NCI-H187 treated with DMSO at 0.1 percent for 48 hours (cell line): ENCODE measurements at regions not wholly inside any gene's neighbourhood (a gene's known extent, or its start where the extent isn't known, plus 50 kb on each side); places are given as distances from the start of the nearest gene placed in this dataset.
"Not testable (repeated sequence)": the region's sequence is repeated elsewhere in the genome, so short reads cannot be mapped to it uniquely, and the experiment has no call there.

ENCODE experiments used
- DNase-seq: peaks from one replicate; lab custom pipeline; 2025; lab: John Stamatoyannopoulos, UW

GRCh38 chr12:105888696-105889095 is 250.1 kb downstream of the NUAK1 start:
- no peak for DNase-seq

- no peak for DNase-seq
Observed at GRCh38 chr12:105892362-105892910, 246.3 kb downstream of the NUAK1 start.

DNA sequence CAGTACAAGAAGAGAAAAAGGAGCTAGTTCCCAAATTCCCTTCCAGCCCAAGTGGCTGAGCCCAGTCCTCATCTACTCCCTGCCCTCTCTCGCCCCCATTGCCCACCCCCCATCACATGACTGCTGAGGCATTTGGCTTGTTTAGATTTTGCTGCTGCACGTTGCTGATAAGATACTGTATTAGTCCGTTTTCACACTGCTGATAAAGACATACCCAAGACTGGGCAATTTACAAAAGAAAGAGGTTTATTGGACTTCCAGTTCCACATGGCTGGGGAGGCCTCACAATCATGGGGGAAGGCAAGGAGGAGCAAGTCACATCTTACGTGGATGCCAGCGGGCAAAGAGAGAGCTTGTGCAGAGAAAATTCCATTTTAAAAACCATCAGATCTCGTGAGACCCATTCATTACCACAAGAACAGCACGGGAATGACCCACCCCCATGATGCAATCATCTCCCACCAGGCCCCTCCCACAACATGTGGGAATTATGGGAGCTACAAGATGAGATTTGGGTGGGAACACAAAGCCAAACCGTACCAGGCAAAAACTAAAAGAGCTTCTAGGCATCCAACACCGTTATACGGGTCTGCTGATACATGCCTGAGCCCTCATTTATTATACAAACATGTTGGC is 243.4 kb downstream of the NUAK1 start:
- DNase-seq: not testable (repeated sequence)

DNA sequence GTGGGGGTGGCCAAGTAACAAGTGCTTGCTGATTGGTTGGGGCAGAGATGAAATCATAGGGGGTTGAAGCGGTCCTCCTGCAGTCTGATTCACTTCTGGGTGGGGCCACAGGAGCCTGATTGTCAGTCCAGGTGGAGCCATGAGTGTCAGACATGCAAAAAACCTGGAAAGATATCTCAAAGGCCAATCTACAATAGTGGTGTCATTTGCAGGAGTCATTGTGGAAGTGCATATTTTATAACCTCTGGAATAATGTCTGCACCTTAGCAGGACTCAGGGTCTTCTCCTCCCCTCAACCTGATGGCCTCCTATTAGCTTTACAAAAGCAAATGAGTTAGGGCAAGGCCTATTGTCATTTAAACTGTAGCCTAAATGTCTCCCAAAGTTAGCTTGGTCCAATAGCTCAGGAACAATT is 241.4 kb downstream of the NUAK1 start:
- DNase-seq: no peak

GRCh38 chr12:105898271-105898670 is 240.5 kb downstream of the NUAK1 start:
- not testable (repeated sequence) for DNase-seq

GRCh38 chr12:105899589-105899988 is 239.2 kb downstream of the NUAK1 start:
- no peak for DNase-seq

- DNase-seq: no peak
Observed at GRCh38 chr12:105906561-105906960, 232.2 kb downstream of the NUAK1 start.

- DNase-seq: no peak
Observed at GRCh38 chr12:105907982-105908381, 230.8 kb downstream of the NUAK1 start.

DNA sequence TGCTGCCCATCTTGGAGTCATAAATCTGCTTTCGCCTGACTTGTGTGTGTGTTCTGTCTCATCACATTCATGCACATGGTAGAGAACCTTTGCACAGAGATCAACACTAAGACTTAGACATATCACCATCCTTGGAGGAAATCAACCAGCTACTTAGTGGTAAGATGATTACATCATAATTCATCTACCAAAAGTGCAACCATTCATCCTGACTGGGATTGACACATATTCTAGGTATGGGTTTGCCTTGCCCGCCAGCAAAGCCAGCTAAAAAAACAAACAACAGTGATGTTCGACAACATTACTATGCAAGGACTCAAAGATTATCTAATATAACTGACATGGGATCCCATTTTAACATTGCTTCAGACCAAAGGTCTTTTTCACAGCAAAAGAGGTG is 228.7 kb downstream of the NUAK1 start:
- no peak for DNase-seq

DNA sequence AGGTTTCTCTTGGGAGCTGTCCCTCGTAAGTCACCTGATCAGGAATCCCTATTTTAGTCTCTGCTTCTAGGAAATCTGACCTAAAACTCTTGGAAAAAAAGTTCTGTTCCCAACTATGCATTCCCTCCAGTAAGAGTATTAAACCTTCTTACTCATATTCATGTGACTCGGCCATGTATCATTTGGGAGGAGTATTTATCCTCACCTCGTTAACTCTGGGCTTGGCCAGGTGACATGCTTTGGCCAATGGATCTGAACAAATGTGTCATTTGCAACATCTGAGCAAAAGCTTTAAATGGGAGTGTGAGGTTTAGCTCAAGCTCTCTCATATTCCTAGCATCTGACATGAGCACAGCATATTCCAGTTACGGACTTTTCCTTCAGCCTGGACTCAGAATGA is 226.8 kb downstream of the NUAK1 start:
- DNase-seq: no peak

DNA sequence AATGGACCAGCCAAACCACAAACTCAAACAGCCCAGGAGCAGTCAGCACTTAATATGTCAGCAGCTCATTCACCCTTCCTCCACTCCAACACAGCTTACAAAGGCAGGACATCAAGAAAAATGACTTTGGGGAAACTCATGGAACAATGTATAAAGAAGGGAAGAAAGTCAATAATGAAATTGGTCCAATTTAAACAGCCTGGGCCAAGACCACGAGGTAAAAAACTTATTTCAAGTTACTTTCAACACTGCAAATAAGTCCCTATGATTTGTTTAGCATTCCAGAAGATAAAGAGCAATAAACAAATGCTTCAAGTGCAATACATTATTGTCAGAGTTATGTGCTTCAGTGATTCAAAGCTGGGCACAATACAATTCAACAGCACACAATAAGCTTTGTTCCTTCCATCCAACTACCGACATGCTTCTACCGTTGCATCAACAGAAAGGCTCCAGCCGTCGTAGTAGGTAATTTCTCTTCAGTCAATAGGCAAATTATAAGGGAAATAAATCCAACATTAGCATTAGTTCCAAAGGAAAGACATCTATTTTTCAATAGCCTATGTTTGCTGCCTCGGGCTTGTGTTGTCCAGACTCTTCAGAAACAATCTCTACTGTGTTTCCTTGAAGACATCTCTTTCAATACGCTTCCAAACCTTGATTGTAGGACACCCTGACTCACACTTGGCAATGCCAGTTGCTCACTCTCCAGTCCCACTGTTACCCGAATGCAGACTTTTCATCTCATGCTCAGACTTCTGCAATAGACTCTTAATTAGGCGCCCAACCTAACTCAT is 225.7 kb downstream of the NUAK1 start:
- no peak for DNase-seq

GRCh38 chr12:105915997-105916759 is 222.6 kb downstream of the NUAK1 start:
- no peak for DNase-seq

- DNase-seq: no peak
Observed at GRCh38 chr12:105916760-105917039, 222.1 kb downstream of the NUAK1 start.

DNA sequence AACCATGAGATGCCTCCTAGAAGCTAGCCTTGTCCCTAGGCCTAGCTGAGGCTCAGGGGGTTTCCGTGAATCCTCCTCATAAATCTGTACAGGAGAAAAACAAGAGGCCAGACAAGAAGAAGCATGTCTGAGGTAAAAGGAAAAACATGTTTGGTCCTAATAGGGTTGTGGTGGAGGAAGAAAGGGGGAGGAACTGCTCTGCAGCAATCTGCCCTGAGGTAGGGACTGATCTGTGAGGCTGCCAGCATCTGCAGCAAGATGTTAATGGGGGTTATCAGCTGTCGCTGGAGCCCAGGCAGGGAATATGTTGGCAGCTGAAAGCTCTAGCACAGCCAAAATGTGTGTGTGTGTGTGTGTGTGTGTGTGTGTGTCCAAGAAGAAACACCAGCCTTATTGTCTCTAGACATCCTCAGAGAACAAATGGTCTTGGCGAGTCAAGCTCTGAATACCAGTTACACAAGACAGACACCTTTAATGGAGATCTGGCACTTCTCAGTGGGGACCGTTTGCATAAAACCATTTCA is 218.5 kb downstream of the NUAK1 start:
- no peak for DNase-seq

DNA sequence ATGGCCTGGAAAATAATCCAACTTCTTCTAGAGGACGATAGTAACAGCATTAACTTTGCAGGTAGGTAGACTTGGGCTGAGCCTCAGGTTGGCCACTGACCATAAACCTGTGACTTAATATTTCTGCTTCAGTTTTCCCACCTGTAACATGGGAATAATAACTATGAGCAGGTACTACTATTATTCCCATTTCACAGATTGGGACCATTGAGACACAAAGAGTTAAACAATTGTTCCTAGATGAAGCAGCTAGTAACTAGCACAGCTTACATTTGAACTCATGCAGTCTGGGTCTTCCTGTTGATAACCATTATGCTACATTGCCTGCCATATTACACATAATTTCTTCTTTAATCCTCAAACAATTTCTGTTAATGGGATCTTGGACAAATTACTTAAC is 217.7 kb downstream of the NUAK1 start:
- DNase-seq: no peak

- DNase-seq: no peak
Observed at GRCh38 chr12:105921872-105922669, 216.7 kb downstream of the NUAK1 start.

- no peak for DNase-seq
Observed at GRCh38 chr12:105922670-105923102, 216.1 kb downstream of the NUAK1 start.

DNA sequence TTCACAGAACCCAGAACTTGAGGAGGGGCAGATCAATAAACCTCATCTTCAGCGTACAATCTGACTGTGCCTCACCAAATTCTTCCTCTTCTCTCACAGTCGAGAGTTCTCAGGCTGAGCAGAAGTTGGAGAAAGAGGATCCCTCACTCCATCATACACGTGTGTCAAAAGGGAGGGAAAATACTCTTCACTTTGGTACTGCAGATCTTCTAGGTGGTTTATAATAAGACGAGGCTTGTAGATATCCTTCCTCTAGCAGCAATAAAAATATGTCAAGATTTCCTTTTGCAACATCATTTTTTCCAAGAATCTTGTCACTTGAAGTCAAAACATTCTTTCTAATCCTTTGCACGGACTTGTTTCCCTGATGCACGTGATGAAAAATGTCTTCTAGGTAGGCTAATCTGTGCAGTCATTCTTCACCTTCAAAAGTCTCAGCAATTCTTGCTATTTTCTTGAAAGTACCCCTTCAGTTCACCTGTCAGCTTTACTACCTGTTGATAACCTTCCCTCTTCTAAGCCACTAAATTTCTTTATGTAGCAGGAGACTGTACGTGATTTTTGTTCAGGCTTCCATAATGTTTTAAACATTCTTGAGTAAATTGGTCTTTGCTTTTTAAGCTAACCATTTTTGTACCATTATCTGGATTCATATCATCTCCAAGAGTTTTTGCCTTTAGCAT is 214.1 kb downstream of the NUAK1 start:
- no peak for DNase-seq

DNA sequence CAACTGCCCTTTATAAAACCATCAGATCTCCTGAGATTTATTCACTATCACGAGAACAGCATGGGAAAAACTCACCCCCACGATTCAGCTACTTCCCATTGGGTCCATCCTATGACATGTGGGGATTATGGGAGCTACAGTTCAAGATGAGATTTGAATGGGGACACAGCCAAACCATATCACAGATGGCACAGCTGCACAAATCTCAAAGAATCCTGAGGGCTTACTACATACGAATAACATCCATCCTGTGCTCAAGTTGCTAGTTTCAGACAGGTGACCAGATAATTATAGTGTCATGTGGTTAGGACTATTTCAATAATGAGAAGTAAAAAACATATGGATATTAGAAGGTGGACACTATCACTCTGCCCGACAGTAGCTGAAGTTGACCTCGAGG is 211.2 kb downstream of the NUAK1 start:
- no peak for DNase-seq

DNA sequence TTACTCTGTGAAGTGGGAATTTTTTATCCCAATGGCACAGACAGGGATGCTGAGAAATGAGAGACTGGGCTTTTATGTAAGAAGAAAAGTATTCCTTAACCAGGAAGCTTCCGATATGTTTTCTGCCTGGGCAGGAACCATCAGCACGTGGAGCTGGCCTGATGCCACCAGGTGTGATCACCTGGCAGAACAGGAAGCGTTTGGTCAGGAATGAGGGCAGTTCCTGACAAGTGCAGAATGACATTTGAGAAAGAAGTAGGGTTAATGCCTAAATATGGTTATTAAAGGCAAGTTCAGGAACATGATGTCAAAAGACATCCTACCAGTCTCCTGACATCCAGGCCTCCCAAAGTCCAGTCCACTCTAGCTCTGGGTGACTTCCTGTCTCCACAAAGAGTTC is 210.3 kb downstream of the NUAK1 start:
- DNase-seq: no peak

GRCh38 chr12:105929192-105929591 is 209.6 kb downstream of the NUAK1 start:
- DNase-seq: no peak
